ENCODE measurements at regions not wholly inside any gene's neighbourhood (a gene's known extent, or its start where the extent isn't known, plus 50 kb on each side); places are given as distances from the start of the nearest gene placed in this dataset.

GRCh38 chr16:86986809-86987487 lies 330.2 kb downstream of the C16orf95 start:
- H3K4me1 ChIP-seq (ENCODE audit: insufficient read depth, low read length) = no peaks in the 10 kb centered on the region
- H3K27me3 Mint-ChIP-seq = peaks cover 3 to 8% of the 10 kb centered on the region in 2 donors
- H3K4me3 Mint-ChIP-seq = no peak overlapping the region
- no peak for DNase-seq
- no peak overlapping the region for H3K27ac ChIP-seq (ENCODE audit: low read depth, low read length)
- no peaks in the 10 kb centered on the region for H3K9me3 Mint-ChIP-seq
- H3K36me3 ChIP-seq (ENCODE audit: insufficient read depth, low read length) = no peaks in the 10 kb centered on the region
- H3K27me3 ChIP-seq (ENCODE audit: insufficient read depth, low read length) = no peaks in the 10 kb centered on the region
- H3K27ac Mint-ChIP-seq = no peak overlapping the region
- ChIA-PET POLR2A (ENCODE audit: partially characterized antibody) (interaction anchor here (0.6 kb wide), 1 partner anchor 15 kb away, joined by 4 read pairs; no protein-coding TSS in a partner anchor), CTCF (ENCODE audit: partially characterized antibody) (no interaction called here)
- no peaks in the 10 kb centered on the region for H3K9me3 ChIP-seq (ENCODE audit: control insufficient read depth in 1 of 2, low read length in 2 of 2)
- H3K4me3 ChIP-seq (ENCODE audit: low read length in 2 of 2) = no peak overlapping the region
- intact Hi-C loops (cut with micrococcal nuclease) = no loop called here
- H3K4me1 Mint-ChIP-seq = peaks cover 4% of the 10 kb centered on the region in 4 donors
- H3K36me3 Mint-ChIP-seq = no peaks in the 10 kb centered on the region

GRCh38 chr16:86987746-86988670 lies 329.2 kb downstream of the C16orf95 start:
- no peak overlapping the region for H3K27ac ChIP-seq (ENCODE audit: low read depth, low read length)
- Mint-ChIP-seq H3K27me3 (peaks cover 7 to 12% of the 10 kb centered on the region in 2 donors), H3K36me3 (no peaks in the 10 kb centered on the region), H3K4me1 (peaks cover 4% of the 10 kb centered on the region in 4 donors), H3K4me3 (no peak overlapping the region), H3K9me3 (no peaks in the 10 kb centered on the region), H3K27ac (no peak overlapping the region)
- no peaks in the 10 kb centered on the region for H3K4me1 ChIP-seq (ENCODE audit: insufficient read depth, low read length)
- no peaks in the 10 kb centered on the region for H3K9me3 ChIP-seq (ENCODE audit: control insufficient read depth in 1 of 2, low read length in 2 of 2)
- H3K4me3 ChIP-seq (ENCODE audit: low read length in 2 of 2) = no peak overlapping the region
- ChIA-PET CTCF (ENCODE audit: partially characterized antibody) (no interaction called here), POLR2A (ENCODE audit: partially characterized antibody) (no interaction called here)
- intact Hi-C loops (cut with micrococcal nuclease) = no loop called here
- no peaks in the 10 kb centered on the region for H3K27me3 ChIP-seq (ENCODE audit: insufficient read depth, low read length)
- H3K36me3 ChIP-seq (ENCODE audit: insufficient read depth, low read length) = no peaks in the 10 kb centered on the region
- DNase-seq = no peak

GRCh38 chr16:86988920-86989696 lies 328.1 kb downstream of the C16orf95 start:
- ChIA-PET POLR2A (ENCODE audit: partially characterized antibody) (no interaction called here), CTCF (ENCODE audit: partially characterized antibody) (no interaction called here)
- no peaks in the 10 kb centered on the region for H3K4me1 ChIP-seq (ENCODE audit: insufficient read depth, low read length)
- DNase-seq = no peak
- H3K27ac ChIP-seq (ENCODE audit: low read depth, low read length) = no peak overlapping the region
- H3K4me3 Mint-ChIP-seq = no peak overlapping the region
- H3K9me3 ChIP-seq (ENCODE audit: control insufficient read depth in 1 of 2, low read length in 2 of 2) = no peaks in the 10 kb centered on the region
- H3K4me1 Mint-ChIP-seq = peaks cover 4% of the 10 kb centered on the region in 4 donors
- intact Hi-C loops (cut with micrococcal nuclease) = no loop called here
- H3K9me3 Mint-ChIP-seq = peaks cover 0 to 2% (median 0%) of the 10 kb centered on the region in 8 donors
- no peaks in the 10 kb centered on the region for H3K36me3 Mint-ChIP-seq
- H3K4me3 ChIP-seq (ENCODE audit: low read length in 2 of 2) = no peak overlapping the region
- no peaks in the 10 kb centered on the region for H3K27me3 ChIP-seq (ENCODE audit: insufficient read depth, low read length)
- no peaks in the 10 kb centered on the region for H3K36me3 ChIP-seq (ENCODE audit: insufficient read depth, low read length)
- H3K27ac Mint-ChIP-seq = no peak overlapping the region
- H3K27me3 Mint-ChIP-seq = peaks cover 9 to 16% of the 10 kb centered on the region in 2 donors

GRCh38 chr16:86990451-86990850 lies 326.7 kb downstream of the C16orf95 start:
- peaks cover 9 to 19% of the 10 kb centered on the region in 2 donors for H3K27me3 Mint-ChIP-seq
- intact Hi-C loops (cut with micrococcal nuclease) = no loop called here
- POLR2A ChIA-PET (ENCODE audit: partially characterized antibody) = no interaction called here
- H3K9me3 Mint-ChIP-seq = peaks cover 0 to 2% (median 0%) of the 10 kb centered on the region in 8 donors
- H3K27me3 ChIP-seq (ENCODE audit: insufficient read depth, low read length) = no peaks in the 10 kb centered on the region
- H3K36me3 ChIP-seq (ENCODE audit: insufficient read depth, low read length) = no peaks in the 10 kb centered on the region
- H3K4me3 ChIP-seq (ENCODE audit: low read length in 2 of 2) = no peak overlapping the region
- H3K27ac ChIP-seq (ENCODE audit: low read depth, low read length) = no peak overlapping the region
- no peaks in the 10 kb centered on the region for H3K4me1 ChIP-seq (ENCODE audit: insufficient read depth, low read length)
- no peak overlapping the region for H3K4me3 Mint-ChIP-seq
- DNase-seq = no peak
- no peak overlapping the region for H3K27ac Mint-ChIP-seq
- no peaks in the 10 kb centered on the region for H3K9me3 ChIP-seq (ENCODE audit: control insufficient read depth in 1 of 2, low read length in 2 of 2)
- no peaks in the 10 kb centered on the region for H3K36me3 Mint-ChIP-seq
- CTCF ChIA-PET (ENCODE audit: partially characterized antibody) = no interaction called here
- peaks cover 4% of the 10 kb centered on the region in 4 donors for H3K4me1 Mint-ChIP-seq

GRCh38 chr16:86991679-86992078 lies 325.5 kb downstream of the C16orf95 start:
- Histone ChIP-seq H3K4me1 (ENCODE audit: insufficient read depth, low read length) (no peaks in the 10 kb centered on the region), H3K4me3 (ENCODE audit: low read length in 2 of 2) (no peak overlapping the region), H3K27me3 (ENCODE audit: insufficient read depth, low read length) (no peaks in the 10 kb centered on the region), H3K27ac (ENCODE audit: low read depth, low read length) (no peak overlapping the region), H3K9me3 (ENCODE audit: control insufficient read depth in 1 of 2, low read length in 2 of 2) (no peaks in the 10 kb centered on the region), H3K36me3 (ENCODE audit: insufficient read depth, low read length) (no peaks in the 10 kb centered on the region)
- Mint-ChIP-seq H3K27ac (no peak overlapping the region), H3K36me3 (no peaks in the 10 kb centered on the region), H3K4me1 (peaks cover 4% of the 10 kb centered on the region in 4 donors), H3K27me3 (peaks cover 9 to 19% of the 10 kb centered on the region in 2 donors), H3K9me3 (peaks cover 0 to 2% (median 0%) of the 10 kb centered on the region in 8 donors), H3K4me3 (no peak overlapping the region)
- DNase-seq = no peak
- ChIA-PET POLR2A (ENCODE audit: partially characterized antibody) (no interaction called here), CTCF (ENCODE audit: partially characterized antibody) (no interaction called here)
- intact Hi-C loops (cut with micrococcal nuclease) = no loop called here

GRCh38 chr16:86992587-86992986 lies 324.6 kb downstream of the C16orf95 start:
- Histone ChIP-seq H3K27me3 (ENCODE audit: insufficient read depth, low read length) (no peaks in the 10 kb centered on the region), H3K9me3 (ENCODE audit: control insufficient read depth in 1 of 2, low read length in 2 of 2) (no peaks in the 10 kb centered on the region), H3K36me3 (ENCODE audit: insufficient read depth, low read length) (no peaks in the 10 kb centered on the region), H3K27ac (ENCODE audit: low read depth, low read length) (no peak overlapping the region), H3K4me3 (ENCODE audit: low read length in 2 of 2) (no peak overlapping the region), H3K4me1 (ENCODE audit: insufficient read depth, low read length) (no peaks in the 10 kb centered on the region)
- peaks cover 4% of the 10 kb centered on the region in 4 donors for H3K4me1 Mint-ChIP-seq
- no peak for DNase-seq
- intact Hi-C loops (cut with micrococcal nuclease) = no loop called here
- POLR2A ChIA-PET (ENCODE audit: partially characterized antibody) = no interaction called here
- H3K4me3 Mint-ChIP-seq = no peak overlapping the region
- peaks cover 9 to 24% of the 10 kb centered on the region in 2 donors for H3K27me3 Mint-ChIP-seq
- H3K9me3 Mint-ChIP-seq = peaks cover 0 to 2% (median 0%) of the 10 kb centered on the region in 8 donors
- H3K27ac Mint-ChIP-seq = no peak overlapping the region
- H3K36me3 Mint-ChIP-seq = no peaks in the 10 kb centered on the region
- CTCF ChIA-PET (ENCODE audit: partially characterized antibody) = no interaction called here

Measured in CD4-positive, alpha-beta memory T cell (primary cell).